NCI-H524 (cell line): ENCODE measurements at regions not wholly inside any gene's neighbourhood (a gene's known extent, or its start where the extent isn't known, plus 50 kb on each side); places are given as distances from the start of the nearest gene placed in this dataset.

Experiments used
- DNase-seq, 2 experiments: peaks; one replicate each; lab custom pipeline; 2025; lab: John Stamatoyannopoulos, UW

- peak in 1 of 2 experiments; percentile 21 for DNase-seq
Observed at GRCh38 chr11:98559961-98560360, 460.8 kb upstream of the CNTN5 start.

- DNase-seq, result peak in 1 of 2 experiments; percentile 16
Observed at GRCh38 chr11:98561252-98561651, 459.5 kb upstream of the CNTN5 start.

GRCh38 chr11:98561877-98562395, 458.8 kb upstream of the CNTN5 start:
- DNase-seq, result no peak

GRCh38 chr11:98564233-98564632, 456.5 kb upstream of the CNTN5 start:
- no peak for DNase-seq

- DNase-seq, result no peak
Observed at GRCh38 chr11:98564881-98565280, 455.9 kb upstream of the CNTN5 start.

- DNase-seq, result no peak
Observed at GRCh38 chr11:98565311-98565710, 455.4 kb upstream of the CNTN5 start.

- DNase-seq, result no peak
Observed at GRCh38 chr11:98566978-98567377, 453.8 kb upstream of the CNTN5 start.

- peak; percentile 67 to 95 for DNase-seq
Observed at GRCh38 chr11:98568013-98568412, 452.7 kb upstream of the CNTN5 start.

GRCh38 chr11:98572941-98573340, 447.8 kb upstream of the CNTN5 start:
- no peak for DNase-seq

GRCh38 chr11:98587884-98588283, 432.9 kb upstream of the CNTN5 start:
- DNase-seq, result no peak

- no peak for DNase-seq
Observed at GRCh38 chr11:98589967-98590366, 430.8 kb upstream of the CNTN5 start.

- DNase-seq, result no peak
Observed at GRCh38 chr11:98600103-98600502, 420.6 kb upstream of the CNTN5 start.

- no peak for DNase-seq
Observed at GRCh38 chr11:98600786-98601773, 419.7 kb upstream of the CNTN5 start.

GRCh38 chr11:98616098-98616655, 404.6 kb upstream of the CNTN5 start:
- DNase-seq, result no peak

- no peak for DNase-seq
Observed at GRCh38 chr11:98621767-98622166, 399.0 kb upstream of the CNTN5 start.

GRCh38 chr11:98625526-98625925, 395.2 kb upstream of the CNTN5 start:
- DNase-seq, result no peak

GRCh38 chr11:98630736-98631135, 390.0 kb upstream of the CNTN5 start:
- peak; percentile 74 to 88 for DNase-seq

- peak in 1 of 2 experiments; percentile 30 for DNase-seq
Observed at GRCh38 chr11:98657711-98658110, 363.0 kb upstream of the CNTN5 start.

- no peak for DNase-seq
Observed at GRCh38 chr11:98659431-98659830, 361.3 kb upstream of the CNTN5 start.

GRCh38 chr11:98674390-98674789, 346.4 kb upstream of the CNTN5 start:
- no peak for DNase-seq

- no peak for DNase-seq
Observed at GRCh38 chr11:98679673-98680072, 341.1 kb upstream of the CNTN5 start.

- DNase-seq, result no peak
Observed at GRCh38 chr11:98701541-98701940, 319.2 kb upstream of the CNTN5 start.
